ENCODE measurements at regions not wholly inside any gene's neighbourhood (a gene's known extent, or its start where the extent isn't known, plus 50 kb on each side); places are given as distances from the start of the nearest gene placed in this dataset.
A peak's percentile ranks its signal among the peaks of the same experiment; 100 is the strongest.

DNA sequence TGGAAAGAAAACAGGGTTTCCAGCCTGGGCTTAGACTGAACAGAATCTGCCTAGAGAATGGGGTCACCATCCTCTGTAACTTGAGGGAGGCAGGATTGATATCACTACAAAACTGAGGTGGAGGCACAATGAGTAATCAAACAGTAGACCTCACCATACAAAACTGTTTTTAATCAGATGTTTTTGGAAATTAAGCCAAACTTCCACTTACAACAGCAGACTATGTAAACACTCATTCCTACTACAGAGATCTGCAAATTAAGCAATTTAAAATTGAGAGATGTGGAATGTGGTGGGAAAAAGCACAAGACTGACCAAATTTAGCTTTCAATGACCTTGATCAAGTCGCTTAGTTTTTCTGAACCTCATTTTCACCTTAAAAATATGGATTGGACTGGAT lies 104.3 kb upstream of the SLC38A4 start:
- TF ChIP-seq POLR2A (IDR thresholded peaks at IDR 0.05): no peak
- TF ChIP-seq, protein P1, sequence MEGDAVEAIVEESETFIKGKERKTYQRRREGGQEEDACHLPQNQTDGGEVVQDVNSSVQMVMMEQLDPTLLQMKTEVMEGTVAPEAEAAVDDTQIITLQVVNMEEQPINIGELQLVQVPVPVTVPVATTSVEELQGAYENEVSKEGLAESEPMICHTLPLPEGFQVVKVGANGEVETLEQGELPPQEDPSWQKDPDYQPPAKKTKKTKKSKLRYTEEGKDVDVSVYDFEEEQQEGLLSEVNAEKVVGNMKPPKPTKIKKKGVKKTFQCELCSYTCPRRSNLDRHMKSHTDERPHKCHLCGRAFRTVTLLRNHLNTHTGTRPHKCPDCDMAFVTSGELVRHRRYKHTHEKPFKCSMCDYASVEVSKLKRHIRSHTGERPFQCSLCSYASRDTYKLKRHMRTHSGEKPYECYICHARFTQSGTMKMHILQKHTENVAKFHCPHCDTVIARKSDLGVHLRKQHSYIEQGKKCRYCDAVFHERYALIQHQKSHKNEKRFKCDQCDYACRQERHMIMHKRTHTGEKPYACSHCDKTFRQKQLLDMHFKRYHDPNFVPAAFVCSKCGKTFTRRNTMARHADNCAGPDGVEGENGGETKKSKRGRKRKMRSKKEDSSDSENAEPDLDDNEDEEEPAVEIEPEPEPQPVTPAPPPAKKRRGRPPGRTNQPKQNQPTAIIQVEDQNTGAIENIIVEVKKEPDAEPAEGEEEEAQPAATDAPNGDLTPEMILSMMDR (IDR thresholded peaks at IDR 0.05): no peak
- no peak for TF ChIP-seq POLR2AphosphoS5 (IDR thresholded peaks at IDR 0.05)
- no peak for TF ChIP-seq EP300 (IDR thresholded peaks at IDR 0.05; ENCODE audit: low read depth)
- 79 to 83% methylated on average over 1 of the region's 1 CpG for WGBS, 2 donors (ENCODE audit: low coverage in 1 of 2)
- Histone ChIP-seq H3K27ac (no peak overlapping the region), H3K36me3 (no peaks in the 10 kb centered on the region), H3K4me3 (no peak overlapping the region), H3K27me3 (no peaks in the 10 kb centered on the region), H3K4me1 (no peaks in the 10 kb centered on the region), H3K9me3 (no peaks in the 10 kb centered on the region)
- intact Hi-C loops (cut with DNase I; ENCODE audit: low total_unique reads) (loop anchor here (5.0 kb wide), 1 partner anchor 253 kb away; no protein-coding TSS in a partner anchor), in situ Hi-C loops (cut with MboI; ENCODE audit: low pct_ligation_motif_present in 1 of 4, low pct_unique_long_range_greater_than_20kb in 1 of 4, low sequenced_read_pairs in 3 of 4) (loop anchor here (10.0 to 25.0 kb wide), 4 partner anchors 243 to 593 kb away; partner anchors contain the start of gene SLC38A2 (in 1 of the 4))
- DNase-seq: no peak

DNA sequence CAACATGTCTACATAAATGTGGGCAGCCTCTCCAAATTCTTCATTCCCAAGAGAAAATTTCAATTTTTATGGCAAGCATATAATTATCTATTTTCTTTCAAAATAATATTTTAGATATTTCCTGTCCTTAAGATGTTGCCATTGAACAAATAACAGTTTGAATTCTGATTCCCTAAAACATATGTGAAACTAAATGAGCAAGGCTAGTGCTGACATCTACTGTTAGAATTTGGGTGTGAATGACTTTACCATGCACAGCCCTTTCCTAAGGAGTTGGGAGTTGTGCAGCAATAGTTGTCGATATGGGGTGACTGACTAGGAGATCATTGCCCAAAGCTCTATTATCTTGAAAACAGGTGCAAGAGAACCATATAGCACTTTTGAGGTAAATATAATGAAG lies 108.2 kb upstream of the SLC38A4 start:
- 14 to 24% methylated on average over 1 of the region's 1 CpG for WGBS, 2 donors (ENCODE audit: low coverage in 1 of 2)
- Histone ChIP-seq H3K4me1 (no peaks in the 10 kb centered on the region), H3K4me3 (no peak overlapping the region), H3K36me3 (no peaks in the 10 kb centered on the region), H3K27ac (no peak overlapping the region), H3K9me3 (no peaks in the 10 kb centered on the region), H3K27me3 (no peaks in the 10 kb centered on the region)
- DNase-seq: no peak
- no peak for TF ChIP-seq POLR2AphosphoS5 (IDR thresholded peaks at IDR 0.05)
- TF ChIP-seq POLR2A (IDR thresholded peaks at IDR 0.05): no peak
- TF ChIP-seq, protein P1 (IDR thresholded peaks at IDR 0.05): peak; percentile 41 to 55 (median 45)
- TF ChIP-seq EP300 (IDR thresholded peaks at IDR 0.05; ENCODE audit: low read depth): no peak
- in situ Hi-C loops (cut with MboI; ENCODE audit: low pct_ligation_motif_present in 1 of 4, low pct_unique_long_range_greater_than_20kb in 1 of 4, low sequenced_read_pairs in 3 of 4) (loop anchor here (10.0 to 25.0 kb wide), 4 partner anchors 247 to 597 kb away; partner anchors contain the start of gene SLC38A2 (in 1 of the 4)), intact Hi-C loops (cut with DNase I; ENCODE audit: low total_unique reads) (loop anchor here (5.0 kb wide), 1 partner anchor 257 kb away; no protein-coding TSS in a partner anchor)

DNA sequence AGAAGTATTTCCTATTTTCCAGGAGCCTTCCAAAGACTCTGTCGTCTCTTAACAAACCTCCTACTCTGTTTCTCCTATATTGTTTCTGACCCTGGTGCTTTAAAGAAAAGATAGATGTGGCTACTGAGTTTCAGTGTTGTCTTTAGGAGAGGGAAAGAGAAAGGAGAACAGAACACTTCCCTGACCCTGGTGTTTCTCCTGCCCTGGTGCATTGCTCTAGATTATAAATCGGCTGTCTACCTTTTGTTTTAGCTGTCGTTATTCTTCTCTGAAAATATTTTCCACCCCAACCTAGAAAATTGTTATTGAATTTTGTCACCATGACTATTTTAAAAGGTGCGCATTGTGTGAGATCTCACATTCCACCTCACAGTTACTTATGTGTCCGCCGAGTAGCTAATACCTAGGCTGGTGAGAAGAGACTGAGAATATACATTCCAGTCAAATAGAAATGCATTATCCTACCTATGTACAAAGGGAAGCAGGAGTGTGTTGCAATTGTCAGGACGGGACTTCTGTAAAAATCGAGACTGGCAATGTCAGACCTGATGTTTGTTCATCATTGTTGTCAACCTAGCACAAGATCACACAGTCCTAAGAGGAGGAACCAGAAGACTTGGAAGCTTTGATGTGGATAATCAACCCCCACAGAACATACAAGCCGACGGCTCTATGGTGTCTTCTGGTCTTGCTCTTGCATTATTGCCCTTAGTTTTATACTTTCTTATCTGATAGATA lies 108.7 kb upstream of the SLC38A4 start:
- H3K9me3 ChIP-seq: no peaks in the 10 kb centered on the region
- intact Hi-C loops (cut with DNase I; ENCODE audit: low total_unique reads): loop anchor here (5.0 kb wide), 2 partner anchors 247 to 257 kb away; no protein-coding TSS in a partner anchor
- no peak overlapping the region for H3K27ac ChIP-seq
- no peak for DNase-seq
- TF ChIP-seq, protein P1 (IDR thresholded peaks at IDR 0.05): no peak
- no peak for TF ChIP-seq EP300 (IDR thresholded peaks at IDR 0.05; ENCODE audit: low read depth)
- no peak for TF ChIP-seq POLR2A (IDR thresholded peaks at IDR 0.05)
- TF ChIP-seq POLR2AphosphoS5 (IDR thresholded peaks at IDR 0.05): no peak
- WGBS, 2 donors (ENCODE audit: low coverage in 1 of 2): 76 to 89% methylated on average over 6 to 10 of the region's 10 CpGs
- H3K27me3 ChIP-seq: no peaks in the 10 kb centered on the region
- H3K36me3 ChIP-seq: no peaks in the 10 kb centered on the region
- in situ Hi-C loops (cut with MboI; ENCODE audit: low pct_ligation_motif_present in 1 of 4, low pct_unique_long_range_greater_than_20kb in 1 of 4, low sequenced_read_pairs in 3 of 4): loop anchor here (10.0 to 25.0 kb wide), 4 partner anchors 247 to 597 kb away; partner anchors contain the start of gene SLC38A2 (in 1 of the 4)
- no peak overlapping the region for H3K4me3 ChIP-seq
- H3K4me1 ChIP-seq: no peaks in the 10 kb centered on the region

DNA sequence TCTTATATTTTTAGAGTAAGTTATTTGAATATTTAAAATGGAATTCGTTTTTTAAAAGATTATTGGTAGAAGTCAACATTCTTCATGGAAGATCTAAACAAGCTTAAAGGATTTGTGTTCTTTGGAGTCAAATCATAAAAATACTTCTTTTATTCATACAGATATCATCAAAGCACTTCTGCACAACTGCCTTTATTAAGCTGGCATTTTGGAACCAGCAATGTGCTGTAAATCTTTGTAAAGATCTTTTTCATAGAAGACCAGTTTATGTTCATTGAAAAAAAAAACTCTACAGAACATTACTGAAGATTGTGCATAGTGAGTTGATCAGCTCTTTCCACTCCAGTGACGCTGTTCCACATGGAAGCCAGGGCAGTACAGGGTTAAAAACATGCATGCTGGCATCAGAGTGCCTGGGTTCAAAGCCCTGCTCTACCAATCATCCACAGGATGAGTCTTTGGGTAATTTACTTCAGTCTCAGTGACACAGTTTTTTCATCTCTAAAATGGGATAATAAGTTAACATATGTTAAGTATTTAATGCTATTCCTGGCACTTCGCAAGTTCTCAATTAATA lies 109.6 kb upstream of the SLC38A4 start:
- H3K27me3 ChIP-seq: no peaks in the 10 kb centered on the region
- no peak overlapping the region for H3K27ac ChIP-seq
- H3K36me3 ChIP-seq: no peaks in the 10 kb centered on the region
- in situ Hi-C loops (cut with MboI; ENCODE audit: low pct_ligation_motif_present in 1 of 4, low pct_unique_long_range_greater_than_20kb in 1 of 4, low sequenced_read_pairs in 3 of 4) (loop anchor here (10.0 to 25.0 kb wide), 4 partner anchors 248 to 598 kb away; partner anchors contain the start of gene SLC38A2 (in 1 of the 4)), intact Hi-C loops (cut with DNase I; ENCODE audit: low total_unique reads) (loop anchor here (5.0 kb wide), 1 partner anchor 248 kb away; no protein-coding TSS in a partner anchor)
- TF ChIP-seq POLR2A (IDR thresholded peaks at IDR 0.05) (no peak), POLR2AphosphoS5 (IDR thresholded peaks at IDR 0.05) (no peak), EP300 (IDR thresholded peaks at IDR 0.05; ENCODE audit: low read depth) (no peak)
- TF ChIP-seq, protein P1 (IDR thresholded peaks at IDR 0.05): no peak
- DNase-seq: no peak
- no peaks in the 10 kb centered on the region for H3K9me3 ChIP-seq
- no peaks in the 10 kb centered on the region for H3K4me1 ChIP-seq
- H3K4me3 ChIP-seq: no peak overlapping the region
- WGBS, 2 donors (ENCODE audit: low coverage in 1 of 2): 62 to 72% methylated on average over 2 to 3 of the region's 3 CpGs

Data from transverse colon (tissue), 4 donors.